ENCODE measurements at regions not wholly inside any gene's neighbourhood (a gene's known extent, or its start where the extent isn't known, plus 50 kb on each side); places are given as distances from the start of the nearest gene placed in this dataset.

DNA sequence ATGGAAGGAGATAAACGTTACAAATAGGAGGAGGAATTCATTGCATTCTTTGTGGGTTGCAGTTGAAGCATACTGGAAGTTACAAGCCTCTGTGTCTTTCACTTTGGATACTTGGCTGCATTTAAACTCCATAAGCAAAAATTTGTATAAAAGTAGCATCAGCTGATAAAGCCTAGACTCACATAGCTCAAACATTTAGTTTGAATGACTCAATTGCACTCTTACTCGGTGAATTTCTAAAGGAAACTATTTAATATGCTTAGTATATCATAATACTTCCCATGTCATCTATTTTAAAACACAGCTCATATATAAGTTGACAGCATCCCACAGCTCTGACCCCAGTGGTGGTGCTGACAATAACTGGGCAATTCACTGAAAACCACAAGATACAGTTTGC lies 596.6 kb upstream of the ZNF608 start:
- SMC1A ChIA-PET (ENCODE audit: uncharacterized antibody, unreplicated experiment) = no interaction called here
- RAD21 ChIA-PET (ENCODE audit: unreplicated experiment) = no interaction called here

DNA sequence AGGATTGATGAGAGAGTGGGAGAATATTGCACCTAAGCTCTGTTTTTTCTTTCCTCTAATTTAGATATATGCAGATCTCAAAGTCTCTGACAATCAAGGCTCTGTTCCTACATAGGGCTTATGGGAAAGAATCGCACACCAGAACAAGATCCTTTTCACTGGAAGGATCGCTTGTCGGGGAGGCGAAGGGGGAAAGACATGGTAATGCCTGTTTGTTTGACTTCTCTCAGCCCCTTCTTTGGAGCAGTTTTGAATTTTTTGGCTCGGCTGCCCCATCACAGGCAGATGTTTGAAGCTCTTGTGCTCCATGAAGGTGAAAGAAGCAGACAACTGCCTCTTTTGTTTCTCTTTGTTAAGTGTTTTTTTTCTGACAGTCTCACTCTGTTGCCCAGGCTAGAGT lies 599.9 kb upstream of the ZNF608 start:
- SMC1A ChIA-PET (ENCODE audit: uncharacterized antibody, unreplicated experiment) = no interaction called here
- H3K79me2 ChIP-seq (ENCODE audit: control insufficient read depth, insufficient read depth, low read length) = no peaks in the 10 kb centered on the region
- FAIRE-seq (no peak), DNase-seq (ENCODE audit: low read depth, low spot score) (no peak), ATAC-seq (no peak)
- H4K20me1 ChIP-seq (ENCODE audit: control insufficient read depth, insufficient read depth) = no peaks in the 10 kb centered on the region
- TF ChIP-seq KAT2A (conservative IDR thresholded peaks at IDR 0.05; ENCODE audit: control insufficient read depth, low read depth, low read length) (no peak), SREBF1 (IDR thresholded peaks at IDR 0.05; ENCODE audit: low read length) (no peak), POLR2AphosphoS5 (IDR thresholded peaks at IDR 0.05; ENCODE audit: low read length) (no peak), SUPT20H (IDR thresholded peaks at IDR 0.05; ENCODE audit: borderline replicate concordance, control insufficient read depth, low read depth, low read length) (no peak)
- no peak overlapping the region for H3K27ac ChIP-seq (ENCODE audit: control insufficient read depth, insufficient read depth)
- H3K36me3 ChIP-seq (ENCODE audit: control insufficient read depth in 2 of 2, insufficient read depth in 2 of 2, low read length in 1 of 2) = no peaks in the 10 kb centered on the region
- in situ Hi-C loops (cut with MboI) (no loop called here), intact Hi-C loops (cut with micrococcal nuclease; ENCODE audit: unreplicated experiment) (no loop called here)
- no peak overlapping the region for H2AFZ ChIP-seq (ENCODE audit: control insufficient read depth, low read depth, low read length)
- H3K9ac ChIP-seq (ENCODE audit: control insufficient read depth, insufficient read depth, low read length) = no peak overlapping the region
- H3K4me1 ChIP-seq (ENCODE audit: control insufficient read depth, insufficient read depth, low read length) = no peaks in the 10 kb centered on the region
- RAD21 ChIA-PET (ENCODE audit: unreplicated experiment) = no interaction called here
- CTCF ChIA-PET = no interaction called here
- POLR2A ChIA-PET = no interaction called here
- no peak overlapping the region for H3K4me3 ChIP-seq
- H3K27me3 ChIP-seq (replicated peaks in 1 of 2; ENCODE audit: control insufficient read depth in 2 of 2, insufficient read depth in 2 of 2, low read length in 1 of 2) = no peaks in the 10 kb centered on the region; a peak in 1 of 4 replicates
- no TSS peak for BruUV-seq (replicated peaks)
- H3K9me3 ChIP-seq (replicated peaks; ENCODE audit: control insufficient read depth, insufficient read depth, low read length) = no peaks in the 10 kb centered on the region
- no peak overlapping the region for H3K4me2 ChIP-seq (ENCODE audit: control insufficient read depth, insufficient read depth)
- 66% methylated on average over 5 of the region's 5 CpGs for WGBS (ENCODE audit: insufficient coverage, insufficient replicate concordance, low lambda C conversion rate, missing lambda C conversion rate)

More for the DNA sequence above, 596.6 kb upstream of the ZNF608 start:
- TF ChIP-seq IKZF1 (conservative IDR thresholded peaks at IDR 0.05) = no peak
- TF ChIP-seq BHLHE40 (IDR thresholded peaks at IDR 0.05; ENCODE audit: borderline replicate concordance in 1 of 2, low read depth in 2 of 2, low read length in 1 of 2) = no peak
- TF ChIP-seq ZNF207 (IDR thresholded peaks at IDR 0.05; ENCODE audit: borderline replicate concordance) = no peak
- TF ChIP-seq NFYB (IDR thresholded peaks at IDR 0.05; ENCODE audit: insufficient read depth, low read depth, low read length) = no peak
- TF ChIP-seq MEF2A (IDR thresholded peaks at IDR 0.05; ENCODE audit: insufficient read depth, low read depth, low read length) = no peak
- TF ChIP-seq SPI1 (IDR thresholded peaks at IDR 0.05; ENCODE audit: borderline replicate concordance, insufficient read depth, low read depth, low read length) = no peak
- TF ChIP-seq HDGF (IDR thresholded peaks at IDR 0.05) = no peak
- no peak for TF ChIP-seq MYC (IDR thresholded peaks at IDR 0.05; ENCODE audit: insufficient read depth, insufficient read length, insufficient replicate concordance, low read length, severe bottlenecking)
- no peak for TF ChIP-seq SRF (IDR thresholded peaks at IDR 0.05; ENCODE audit: low read depth in 2 of 2, low read length in 2 of 2)
- Histone ChIP-seq H4K20me1 (ENCODE audit: control insufficient read depth, insufficient read depth) (no peaks in the 10 kb centered on the region), H3K4me2 (ENCODE audit: control insufficient read depth, insufficient read depth) (no peak overlapping the region), H3K36me3 (ENCODE audit: control insufficient read depth in 2 of 2, insufficient read depth in 2 of 2, low read length in 1 of 2) (no peaks in the 10 kb centered on the region), H3K27ac (ENCODE audit: control insufficient read depth, insufficient read depth) (no peak overlapping the region), H2AFZ (ENCODE audit: control insufficient read depth, low read depth, low read length) (no peak overlapping the region), H3K9me3 (replicated peaks; ENCODE audit: control insufficient read depth, insufficient read depth, low read length) (no peaks in the 10 kb centered on the region), H3K9ac (ENCODE audit: control insufficient read depth, insufficient read depth, low read length) (no peak overlapping the region), H3K79me2 (ENCODE audit: control insufficient read depth, insufficient read depth, low read length) (no peaks in the 10 kb centered on the region), H3K27me3 (replicated peaks in 1 of 2; ENCODE audit: control insufficient read depth in 2 of 2, insufficient read depth in 2 of 2, low read length in 1 of 2) (no peaks in the 10 kb centered on the region; a peak in 1 of 4 replicates), H3K4me3 (no peak overlapping the region), H3K4me1 (ENCODE audit: control insufficient read depth, insufficient read depth, low read length) (no peaks in the 10 kb centered on the region)
- FAIRE-seq (no peak), DNase-seq (ENCODE audit: low read depth, low spot score) (no peak), ATAC-seq (no peak)
- BruUV-seq (replicated peaks) = no TSS peak
- in situ Hi-C loops (cut with MboI) = no loop called here
- CTCF ChIA-PET = no interaction called here
- WGBS (ENCODE audit: insufficient coverage, insufficient replicate concordance, low lambda C conversion rate, missing lambda C conversion rate) = 0% methylated on average over 2 of the region's 2 CpGs
- intact Hi-C loops (cut with micrococcal nuclease; ENCODE audit: unreplicated experiment) = no loop called here
- POLR2A ChIA-PET = no interaction called here

Data from GM12878 (cell line).